IMR-90 (cell line): ENCODE measurements at regions not wholly inside any gene's neighbourhood (a gene's known extent, or its start where the extent isn't known, plus 50 kb on each side); places are given as distances from the start of the nearest gene placed in this dataset.

Experiments used
- ATAC-seq: fragments of 200-7000 bp; cut with Tn5 transposase; 2 replicates; pipeline ENCODE4 v1.9.1; 2020; ENCODE audit warnings: low read depth, mild to moderate bottlenecking, moderate library complexity
- BruUV-seq: library from RNA; stranded (reverse); fragments of 400-500 nt; replicated peaks from 2 replicates; lab custom pipeline; 2021; lab: Mats Ljungman, UMichigan
- CTCF ChIA-PET: fragments of 300-600 bp; formaldehyde crosslinking; extraction: SDS; loops from one replicate; lab custom pipeline; 2021; ENCODE audit warnings: antibody characterized with exemption; lab: Yijun Ruan, JAX
- POLR2A ChIA-PET: fragments of 300-600 bp; sonication (Branson Sonifier 250); formaldehyde crosslinking; loops from one replicate; lab custom pipeline; 2022; ENCODE audit warnings: antibody characterized with exemption; ENCODE audit not compliant: unreplicated experiment; lab: Charles Lee
- DNase-seq: peaks from one replicate; pipeline ENCODE4 v3.0.0; 2013
- H2AFZ ChIP-seq: replicated peaks from 2 replicates; pipeline ENCODE3; 2013; ENCODE audit warnings: low read length, mild to moderate bottlenecking; ENCODE audit not compliant: poor library complexity
- H2AK5ac ChIP-seq: 2 replicates; pipeline ENCODE4 v1.6.1; 2013; ENCODE audit warnings: low read depth, low read length, inconsistent platforms
- H2AK9ac ChIP-seq: replicated peaks from 2 replicates; pipeline ENCODE3; 2013; ENCODE audit warnings: mild to moderate bottlenecking, low read depth, low read length, moderate library complexity; ENCODE audit not compliant: poor library complexity
- H2BK120ac ChIP-seq: 2 replicates; pipeline ENCODE4 v1.6.1; 2013; ENCODE audit warnings: low read depth, low read length, inconsistent platforms
- H2BK15ac ChIP-seq: 3 replicates; pipeline ENCODE4 v1.6.1; 2013; ENCODE audit warnings: low read depth, low read length, inconsistent platforms
- H2BK20ac ChIP-seq: 2 replicates; pipeline ENCODE4 v1.6.1; 2013; ENCODE audit warnings: low read depth, mild to moderate bottlenecking, inconsistent platforms, low read length, moderate library complexity
- H2BK5ac ChIP-seq: 2 replicates; pipeline ENCODE4 v1.6.1; 2013; ENCODE audit warnings: mild to moderate bottlenecking, low read depth, low read length, inconsistent platforms; ENCODE audit not compliant: poor library complexity, severe bottlenecking
- H3K14ac ChIP-seq: replicated peaks from 2 replicates; pipeline ENCODE4 v1.6.1; 2013; ENCODE audit warnings: low read depth, low read length, inconsistent platforms
- H3K18ac ChIP-seq: 2 replicates; pipeline ENCODE4 v1.6.1; 2013; ENCODE audit warnings: low read depth, low read length, control low read depth
- H3K23ac ChIP-seq: 2 replicates; pipeline ENCODE4 v1.6.1; 2013; ENCODE audit warnings: low read depth, low read length, inconsistent platforms
- H3K27ac ChIP-seq: 2 replicates; pipeline ENCODE4 v1.5.1; 2013; ENCODE audit warnings: mild to moderate bottlenecking, control low read depth, low read length; ENCODE audit not compliant: insufficient read depth
- H3K27me3 ChIP-seq: 2 replicates; pipeline ENCODE4 v1.6.1; 2013; ENCODE audit warnings: low read length; ENCODE audit not compliant: control insufficient read depth, insufficient read depth
- H3K36me3 ChIP-seq: 2 replicates; pipeline ENCODE4 v1.6.1; 2013; ENCODE audit warnings: low read length, mixed read lengths; ENCODE audit not compliant: control insufficient read depth, insufficient read depth
- H3K4ac ChIP-seq: 2 replicates; pipeline ENCODE4 v1.6.1; 2013; ENCODE audit warnings: low read depth, low read length, inconsistent platforms
- H3K4me1 ChIP-seq: 2 replicates; pipeline ENCODE4 v1.6.1; 2013; ENCODE audit warnings: low read length, mixed read lengths; ENCODE audit not compliant: control insufficient read depth, insufficient read depth
- H3K4me2 ChIP-seq: 2 replicates; pipeline ENCODE4 v1.6.1; 2013; ENCODE audit warnings: low read depth, mild to moderate bottlenecking, control low read depth, low read length, moderate library complexity
- H3K4me3 ChIP-seq: 2 replicates; pipeline ENCODE4 v1.5.1; 2013; ENCODE audit warnings: low read depth, mild to moderate bottlenecking, control low read depth, low read length, moderate library complexity; ENCODE audit not compliant: insufficient read depth
- H3K56ac ChIP-seq: 2 replicates; pipeline ENCODE4 v1.6.1; 2013; ENCODE audit warnings: low read length, inconsistent platforms; ENCODE audit not compliant: insufficient read depth; ENCODE audit errors: extremely low read depth
- H3K79me1 ChIP-seq, 2 experiments: 2 replicates each; pipeline ENCODE4 v1.6.1; 2013; ENCODE audit warnings: low read length in 2 of 2, inconsistent platforms in 1 of 2, low read depth in 1 of 2
- H3K9ac ChIP-seq: 2 replicates; pipeline ENCODE4 v1.6.1; 2013; ENCODE audit warnings: low read depth, low read length, control low read depth
- H3K9me1 ChIP-seq: 2 replicates; pipeline ENCODE4 v1.6.1; 2013; ENCODE audit warnings: low read length, inconsistent platforms; ENCODE audit not compliant: insufficient read depth
- H3K9me3 ChIP-seq: 2 replicates; pipeline ENCODE4 v1.6.1; 2013; ENCODE audit warnings: low read length; ENCODE audit not compliant: control insufficient read depth, insufficient read depth
- H4K20me1 ChIP-seq: 2 replicates; pipeline ENCODE4 v1.6.1; 2013; ENCODE audit warnings: low read length, inconsistent platforms; ENCODE audit not compliant: insufficient read depth
- H4K5ac ChIP-seq: 2 replicates; pipeline ENCODE4 v1.6.1; 2013; ENCODE audit warnings: mild to moderate bottlenecking, low read depth, low read length, control low read depth
- H4K8ac ChIP-seq, 2 experiments: 2 replicates each; pipeline ENCODE4 v1.6.1; 2013; ENCODE audit warnings: low read depth in 2 of 2, low read length in 2 of 2, control low read depth in 1 of 2, inconsistent platforms in 1 of 2
- H4K91ac ChIP-seq: 2 replicates; pipeline ENCODE4 v1.6.1; 2013; ENCODE audit warnings: low read depth, low read length, inconsistent platforms; ENCODE audit not compliant: insufficient read depth
- BHLHE40 ChIP-seq: fragments of 150-350 bp; IDR thresholded peaks from 2 replicates; pipeline ENCODE4 v1.6.1; 2016; ENCODE audit warnings: mild to moderate bottlenecking, low read depth, low read length
- CHD1 ChIP-seq: IDR thresholded peaks from 2 replicates; pipeline ENCODE4 v1.6.1; 2012; ENCODE audit warnings: low read depth, low read length, improper control_type of control experiment
- FOS ChIP-seq: fragments of 150-350 bp; IDR thresholded peaks from 2 replicates; pipeline ENCODE4 v1.6.1; 2016; ENCODE audit warnings: low read depth, low read length
- MAFK ChIP-seq: IDR thresholded peaks from 2 replicates; pipeline ENCODE4 v1.6.1; 2012; ENCODE audit warnings: low read depth, low read length, improper control_type of control experiment
- MXI1 ChIP-seq: IDR thresholded peaks from 2 replicates; pipeline ENCODE4 v1.6.1; 2012; ENCODE audit warnings: low read depth, mild to moderate bottlenecking, low read length, moderate library complexity, borderline replicate concordance
- NFE2L2 ChIP-seq: fragments of 150-350 bp; IDR thresholded peaks from 2 replicates; pipeline ENCODE4 v1.6.1; 2016; ENCODE audit warnings: low read depth, mild to moderate bottlenecking, low read length
- POLR2A ChIP-seq: IDR thresholded peaks from 2 replicates; pipeline ENCODE4 v1.6.1; 2012; ENCODE audit warnings: mild to moderate bottlenecking, low read depth, low read length
- RAD21 ChIP-seq: IDR thresholded peaks from 2 replicates; pipeline ENCODE4 v1.6.1; 2012; ENCODE audit warnings: low read length, improper control_type of control experiment
- RCOR1 ChIP-seq: IDR thresholded peaks from 2 replicates; pipeline ENCODE4 v1.6.1; 2012; ENCODE audit warnings: mild to moderate bottlenecking, low read length, improper control_type of control experiment; ENCODE audit not compliant: insufficient replicate concordance
- WGBS, 2 experiments: methylation state at CpG; one replicate each; pipeline versions ENCODE4 v1.1.5 to v1.1.7; 2013; ENCODE audit warnings: missing lambda C conversion rate in 2 of 2; ENCODE audit not compliant: insufficient read length in 1 of 2; ENCODE audit errors: extremely low coverage in 2 of 2; 5-methylcytosine and 5-hydroxymethylcytosine counted together
- dilution Hi-C: fragments of 300-500 bp; cut with HindIII; formaldehyde crosslinking; loops from one replicate; pipeline ENCODE4 v1.14.3; 2018; ENCODE audit warnings: low sequenced_read_pairs; ENCODE audit not compliant: unreplicated experiment
- in situ Hi-C: fragments of 300-500 bp; cut with MboI; formaldehyde crosslinking; loops from 3 replicates; pipeline ENCODE4 v1.14.3; 2019; ENCODE audit warnings: low sequenced_read_pairs, inconsistent platforms, mixed read lengths
- intact Hi-C: fragments of 100-400 bp; cut with micrococcal nuclease; formaldehyde crosslinking; loops from 2 replicates; pipeline ENCODE4 v1.10.0; 2022
- TF ChIP-seq, protein P1 (sequence below): conservative IDR thresholded peaks from 2 replicates; pipeline ENCODE4 v1.5.1; 2012; ENCODE audit warnings: mild to moderate bottlenecking, low read depth, low read length, improper control_type of control experiment

DNA sequence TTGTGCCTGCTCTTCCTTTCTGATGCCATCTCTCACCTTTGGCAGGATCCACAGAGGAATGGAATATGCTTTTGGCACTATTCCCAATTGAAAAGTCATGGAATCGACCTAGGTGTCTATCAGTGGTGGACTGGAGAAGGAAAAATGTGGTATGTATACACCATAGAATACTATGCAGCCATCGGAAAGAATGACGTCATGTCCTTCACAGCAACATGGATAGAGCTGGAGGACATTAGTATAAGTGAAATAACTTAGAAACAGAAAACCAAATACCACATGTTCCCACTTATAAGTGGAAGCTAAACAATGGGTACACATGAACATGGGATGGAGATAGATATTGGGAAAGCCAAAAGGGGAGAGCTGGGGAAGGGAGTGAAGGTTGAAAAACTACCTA is 58.3 kb upstream of the SMIM31 start:
- Histone ChIP-seq H3K27me3 (no peaks in the 10 kb centered on the region), H3K36me3 (no peaks in the 10 kb centered on the region), H3K23ac (no peak overlapping the region), H2AFZ (no peak overlapping the region), H3K9me3 (peaks cover 4% of the 10 kb centered on the region), H3K9me1 (no peaks in the 10 kb centered on the region), H3K14ac (no peak overlapping the region), H3K4me1 (no peaks in the 10 kb centered on the region), H4K91ac (no peak overlapping the region), H2BK120ac (no peak overlapping the region), H3K4ac (no peak overlapping the region), H3K27ac (no peak overlapping the region), H3K18ac (no peak overlapping the region), H2AK9ac (no peak overlapping the region), H2AK5ac (no peak overlapping the region), H4K5ac (no peak overlapping the region), H3K4me2 (no peak overlapping the region), H3K9ac (no peak overlapping the region), H2BK5ac (no peak overlapping the region), H3K4me3 (no peak overlapping the region), H3K56ac (no peak overlapping the region), H4K20me1 (no peaks in the 10 kb centered on the region), H2BK20ac (no peak overlapping the region), H3K79me1 (no peaks in the 10 kb centered on the region), H4K8ac (no peak overlapping the region), H2BK15ac (no peak overlapping the region)
- TF ChIP-seq, protein P1, sequence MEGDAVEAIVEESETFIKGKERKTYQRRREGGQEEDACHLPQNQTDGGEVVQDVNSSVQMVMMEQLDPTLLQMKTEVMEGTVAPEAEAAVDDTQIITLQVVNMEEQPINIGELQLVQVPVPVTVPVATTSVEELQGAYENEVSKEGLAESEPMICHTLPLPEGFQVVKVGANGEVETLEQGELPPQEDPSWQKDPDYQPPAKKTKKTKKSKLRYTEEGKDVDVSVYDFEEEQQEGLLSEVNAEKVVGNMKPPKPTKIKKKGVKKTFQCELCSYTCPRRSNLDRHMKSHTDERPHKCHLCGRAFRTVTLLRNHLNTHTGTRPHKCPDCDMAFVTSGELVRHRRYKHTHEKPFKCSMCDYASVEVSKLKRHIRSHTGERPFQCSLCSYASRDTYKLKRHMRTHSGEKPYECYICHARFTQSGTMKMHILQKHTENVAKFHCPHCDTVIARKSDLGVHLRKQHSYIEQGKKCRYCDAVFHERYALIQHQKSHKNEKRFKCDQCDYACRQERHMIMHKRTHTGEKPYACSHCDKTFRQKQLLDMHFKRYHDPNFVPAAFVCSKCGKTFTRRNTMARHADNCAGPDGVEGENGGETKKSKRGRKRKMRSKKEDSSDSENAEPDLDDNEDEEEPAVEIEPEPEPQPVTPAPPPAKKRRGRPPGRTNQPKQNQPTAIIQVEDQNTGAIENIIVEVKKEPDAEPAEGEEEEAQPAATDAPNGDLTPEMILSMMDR, result no peak
- TF ChIP-seq MAFK (no peak), NFE2L2 (no peak), RAD21 (no peak), MXI1 (no peak), CHD1 (no peak), FOS (no peak), BHLHE40 (no peak), POLR2A (no peak), RCOR1 (no peak)
- POLR2A ChIA-PET, result no interaction called here
- dilution Hi-C loops, result no loop called here
- no peak for DNase-seq
- CTCF ChIA-PET, result no interaction called here
- BruUV-seq, result no TSS peak
- in situ Hi-C loops, result no loop called here
- no peak for ATAC-seq
- WGBS, 2 experiments, result no CpG with 5 or more reads among the region's 3 CpGs
- intact Hi-C loops, result no loop called here
